GM23338 (cell line): ENCODE measurements at regions not wholly inside any gene's neighbourhood (a gene's known extent, or its start where the extent isn't known, plus 50 kb on each side); places are given as distances from the start of the nearest gene placed in this dataset.

Experiments used
- ATAC-seq: fragments of 200-7000 bp; cut with Tn5 transposase; 3 replicates; pipeline ENCODE4 v1.9.1; 2020
- DNase-seq: peaks from one replicate; pipeline ENCODE4 v3.0.0-alpha.2; 2015; ENCODE audit warnings: low spot score
- H2AFZ ChIP-seq: fragments of 200-600 bp; sonication (generic); 2 replicates; pipeline ENCODE4 v1.8.0; 2016; ENCODE audit warnings: antibody characterized with exemption, mild to moderate bottlenecking, moderate library complexity
- H3F3A ChIP-seq: fragments of 200-600 bp; sonication (generic); replicated peaks from 2 replicates; pipeline ENCODE4 v1.8.0; 2017; ENCODE audit warnings: antibody characterized with exemption, mixed run types, low read depth
- H3K27ac ChIP-seq: fragments of 200-600 bp; sonication (generic); 2 replicates; pipeline ENCODE4 v1.6.1; 2016; ENCODE audit warnings: low read depth
- H3K27me3 ChIP-seq: fragments of 200-600 bp; sonication (generic); 2 replicates; pipeline ENCODE4 v1.8.0; 2016; ENCODE audit warnings: mild to moderate bottlenecking, mixed run types, moderate library complexity; ENCODE audit not compliant: insufficient read depth
- H3K36me3 ChIP-seq: fragments of 200-600 bp; sonication (generic); 2 replicates; pipeline ENCODE4 v1.8.0; 2016; ENCODE audit warnings: mild to moderate bottlenecking; ENCODE audit not compliant: insufficient read depth
- H3K4me1 ChIP-seq: fragments of 200-600 bp; sonication (generic); 2 replicates; pipeline ENCODE4 v1.8.0; 2016; ENCODE audit warnings: mild to moderate bottlenecking, moderate library complexity; ENCODE audit not compliant: insufficient read depth
- H3K4me2 ChIP-seq: fragments of 200-600 bp; sonication (generic); 2 replicates; pipeline ENCODE4 v1.7.1; 2017; ENCODE audit warnings: mixed run types
- H3K4me3 ChIP-seq: fragments of 200-600 bp; sonication (generic); 2 replicates; pipeline ENCODE4 v1.6.1; 2016; ENCODE audit warnings: mixed run types
- H3K79me2 ChIP-seq: fragments of 200-600 bp; sonication (generic); replicated peaks from 2 replicates; pipeline ENCODE4 v1.8.0; 2017; ENCODE audit warnings: mild to moderate bottlenecking; ENCODE audit not compliant: insufficient read depth
- H3K9me2 ChIP-seq: fragments of 200-600 bp; sonication (generic); 2 replicates; pipeline ENCODE4 v1.8.0; 2017; ENCODE audit not compliant: insufficient read depth
- H4K20me1 ChIP-seq: fragments of 200-600 bp; sonication (generic); replicated peaks from 2 replicates; pipeline ENCODE4 v1.8.0; 2017; ENCODE audit warnings: mild to moderate bottlenecking; ENCODE audit not compliant: insufficient read depth
- H3K27ac Mint-ChIP-seq: 2 replicates; pipeline ENCODE4 v1.8.0; 2020; ENCODE audit warnings: inconsistent platforms, mild to moderate bottlenecking, moderate library complexity, mixed read lengths
- H3K27me3 Mint-ChIP-seq: 3 replicates; pipeline ENCODE4 v1.8.0; 2022; ENCODE audit warnings: low read depth, mild to moderate bottlenecking, moderate library complexity, mixed read lengths, inconsistent platforms; ENCODE audit not compliant: insufficient read depth, poor library complexity
- H3K36me3 Mint-ChIP-seq: 3 replicates; pipeline ENCODE4 v1.8.0; 2021; ENCODE audit warnings: low read depth, mild to moderate bottlenecking, inconsistent platforms, moderate library complexity, mixed read lengths
- H3K4me1 Mint-ChIP-seq: 3 replicates; pipeline ENCODE4 v1.8.0; 2020; ENCODE audit warnings: mild to moderate bottlenecking, inconsistent platforms, mixed read lengths
- H3K4me3 Mint-ChIP-seq: 3 replicates; pipeline ENCODE4 v1.8.0; 2021; ENCODE audit warnings: moderate library complexity, mild to moderate bottlenecking, inconsistent platforms, mixed read lengths
- H3K9me3 Mint-ChIP-seq: 3 replicates; pipeline ENCODE4 v1.8.0; 2020; ENCODE audit warnings: moderate library complexity, mild to moderate bottlenecking, inconsistent platforms, mixed read lengths
- CREB1 ChIP-seq: fragments of 250-450 bp; sonication (Bioruptor Pico); IDR thresholded peaks from 2 replicates; pipeline ENCODE4 v1.5.0; 2020; ENCODE audit warnings: low read depth, mild to moderate bottlenecking, moderate library complexity
- EZH2 ChIP-seq: fragments of 200-600 bp; sonication (generic); IDR thresholded peaks from one replicate; pipeline ENCODE4 v1.8.0; 2017; ENCODE audit warnings: antibody characterized with exemption, mild to moderate bottlenecking, low read depth; ENCODE audit not compliant: unreplicated experiment
- EZH2phosphoT487 ChIP-seq: fragments of 200-600 bp; sonication (generic); IDR thresholded peaks from one replicate; pipeline ENCODE4 v1.8.1; 2018; ENCODE audit warnings: antibody characterized with exemption; ENCODE audit not compliant: unreplicated experiment
- JUNB ChIP-seq: IDR thresholded peaks from one replicate; pipeline ENCODE4 v1.6.1; 2016; ENCODE audit warnings: antibody characterized with exemption; ENCODE audit not compliant: unreplicated experiment
- NANOG ChIP-seq: IDR thresholded peaks from 2 replicates; pipeline ENCODE4 v1.6.1; 2016; ENCODE audit warnings: antibody characterized with exemption, borderline replicate concordance
- POLR2AphosphoS5 ChIP-seq: IDR thresholded peaks from 2 replicates; pipeline ENCODE4 v1.6.1; 2016; ENCODE audit warnings: antibody characterized with exemption, low read depth
- STAT1 ChIP-seq: IDR thresholded peaks from one replicate; pipeline ENCODE4 v1.6.1; 2016; ENCODE audit warnings: antibody characterized with exemption; ENCODE audit not compliant: unreplicated experiment
- ZNF114 ChIP-seq: fragments of 250-450 bp; sonication (Bioruptor Pico); IDR thresholded peaks from 2 replicates; pipeline ENCODE4 v1.5.0; 2020; ENCODE audit warnings: mild to moderate bottlenecking, moderate library complexity
- ZNF331 ChIP-seq: fragments of 250-450 bp; sonication (Bioruptor Pico); IDR thresholded peaks from 2 replicates; pipeline ENCODE4 v1.5.0; 2020; ENCODE audit warnings: low read depth, mild to moderate bottlenecking, moderate library complexity
- TF ChIP-seq, protein P1 (sequence below): IDR thresholded peaks from 2 replicates; pipeline ENCODE4 v1.6.1; 2016; ENCODE audit warnings: antibody characterized with exemption
- TF ChIP-seq, protein P2 (sequence below): fragments of 250-450 bp; sonication (Bioruptor Pico); IDR thresholded peaks from 2 replicates; pipeline ENCODE4 v1.5.0; 2020; ENCODE audit warnings: mild to moderate bottlenecking, moderate library complexity
- TF ChIP-seq, protein P3 (sequence below), 2 experiments: fragments of 200-600 bp in 1 of 2; sonication (generic) in 1 of 2; conservative IDR thresholded peaks; 2 replicates each; pipeline versions ENCODE4 v1.5.1 to v1.6.1; 2016 to 2017; ENCODE audit warnings: antibody characterized with exemption in 2 of 2, low read depth in 2 of 2, mild to moderate bottlenecking in 2 of 2, moderate library complexity in 1 of 2
- TF ChIP-seq, protein P4 (sequence below): IDR thresholded peaks from one replicate; pipeline ENCODE4 v1.6.1; 2018; ENCODE audit warnings: antibody characterized with exemption; ENCODE audit not compliant: unreplicated experiment

DNA sequence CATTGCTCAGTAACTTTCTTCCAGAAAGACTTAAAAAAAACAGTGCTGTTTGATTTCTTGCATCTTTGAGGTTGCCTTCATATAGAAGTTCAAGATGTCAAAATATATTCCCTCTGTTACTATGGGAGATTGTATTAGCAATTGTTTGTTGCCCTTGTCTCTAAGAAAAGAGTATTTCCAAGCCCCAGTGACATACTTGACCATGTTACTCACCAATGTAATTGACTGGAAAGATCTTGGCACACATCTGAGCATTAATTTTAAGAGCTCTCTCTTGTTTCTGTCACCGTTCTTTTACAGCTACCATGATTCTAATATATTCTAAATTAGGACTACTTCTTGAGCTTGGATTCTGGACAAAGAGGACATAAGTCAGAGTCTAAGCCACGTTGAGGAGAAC, 902.7 kb upstream of the EPHA5 start:
- no peaks in the 10 kb centered on the region for H3F3A ChIP-seq
- H3K27ac ChIP-seq: no peak overlapping the region
- H3K4me1 Mint-ChIP-seq: no peaks in the 10 kb centered on the region
- no peak overlapping the region for H3K4me2 ChIP-seq
- no peaks in the 10 kb centered on the region for H3K36me3 ChIP-seq
- no peak for ATAC-seq
- no peaks in the 10 kb centered on the region for H3K4me1 ChIP-seq
- no peaks in the 10 kb centered on the region for H3K27me3 ChIP-seq
- no peak for DNase-seq
- no peaks in the 10 kb centered on the region for H3K27me3 Mint-ChIP-seq
- H3K9me2 ChIP-seq: no peaks in the 10 kb centered on the region
- no peak overlapping the region for H2AFZ ChIP-seq
- no peaks in the 10 kb centered on the region for H3K9me3 Mint-ChIP-seq
- no peak overlapping the region for H3K27ac Mint-ChIP-seq
- H4K20me1 ChIP-seq: no peaks in the 10 kb centered on the region
- TF ChIP-seq, protein P1, sequence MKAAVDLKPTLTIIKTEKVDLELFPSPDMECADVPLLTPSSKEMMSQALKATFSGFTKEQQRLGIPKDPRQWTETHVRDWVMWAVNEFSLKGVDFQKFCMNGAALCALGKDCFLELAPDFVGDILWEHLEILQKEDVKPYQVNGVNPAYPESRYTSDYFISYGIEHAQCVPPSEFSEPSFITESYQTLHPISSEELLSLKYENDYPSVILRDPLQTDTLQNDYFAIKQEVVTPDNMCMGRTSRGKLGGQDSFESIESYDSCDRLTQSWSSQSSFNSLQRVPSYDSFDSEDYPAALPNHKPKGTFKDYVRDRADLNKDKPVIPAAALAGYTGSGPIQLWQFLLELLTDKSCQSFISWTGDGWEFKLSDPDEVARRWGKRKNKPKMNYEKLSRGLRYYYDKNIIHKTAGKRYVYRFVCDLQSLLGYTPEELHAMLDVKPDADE: no peak
- TF ChIP-seq EZH2phosphoT487 (no peak), EZH2 (no peak), ZNF114 (CRISPR knock-in tag) (no peak), ZNF331 (CRISPR knock-in tag) (no peak), NANOG (no peak), STAT1 (no peak), POLR2AphosphoS5 (no peak), JUNB (no peak), CREB1 (CRISPR knock-in tag) (no peak)
- TF ChIP-seq, protein P2, sequence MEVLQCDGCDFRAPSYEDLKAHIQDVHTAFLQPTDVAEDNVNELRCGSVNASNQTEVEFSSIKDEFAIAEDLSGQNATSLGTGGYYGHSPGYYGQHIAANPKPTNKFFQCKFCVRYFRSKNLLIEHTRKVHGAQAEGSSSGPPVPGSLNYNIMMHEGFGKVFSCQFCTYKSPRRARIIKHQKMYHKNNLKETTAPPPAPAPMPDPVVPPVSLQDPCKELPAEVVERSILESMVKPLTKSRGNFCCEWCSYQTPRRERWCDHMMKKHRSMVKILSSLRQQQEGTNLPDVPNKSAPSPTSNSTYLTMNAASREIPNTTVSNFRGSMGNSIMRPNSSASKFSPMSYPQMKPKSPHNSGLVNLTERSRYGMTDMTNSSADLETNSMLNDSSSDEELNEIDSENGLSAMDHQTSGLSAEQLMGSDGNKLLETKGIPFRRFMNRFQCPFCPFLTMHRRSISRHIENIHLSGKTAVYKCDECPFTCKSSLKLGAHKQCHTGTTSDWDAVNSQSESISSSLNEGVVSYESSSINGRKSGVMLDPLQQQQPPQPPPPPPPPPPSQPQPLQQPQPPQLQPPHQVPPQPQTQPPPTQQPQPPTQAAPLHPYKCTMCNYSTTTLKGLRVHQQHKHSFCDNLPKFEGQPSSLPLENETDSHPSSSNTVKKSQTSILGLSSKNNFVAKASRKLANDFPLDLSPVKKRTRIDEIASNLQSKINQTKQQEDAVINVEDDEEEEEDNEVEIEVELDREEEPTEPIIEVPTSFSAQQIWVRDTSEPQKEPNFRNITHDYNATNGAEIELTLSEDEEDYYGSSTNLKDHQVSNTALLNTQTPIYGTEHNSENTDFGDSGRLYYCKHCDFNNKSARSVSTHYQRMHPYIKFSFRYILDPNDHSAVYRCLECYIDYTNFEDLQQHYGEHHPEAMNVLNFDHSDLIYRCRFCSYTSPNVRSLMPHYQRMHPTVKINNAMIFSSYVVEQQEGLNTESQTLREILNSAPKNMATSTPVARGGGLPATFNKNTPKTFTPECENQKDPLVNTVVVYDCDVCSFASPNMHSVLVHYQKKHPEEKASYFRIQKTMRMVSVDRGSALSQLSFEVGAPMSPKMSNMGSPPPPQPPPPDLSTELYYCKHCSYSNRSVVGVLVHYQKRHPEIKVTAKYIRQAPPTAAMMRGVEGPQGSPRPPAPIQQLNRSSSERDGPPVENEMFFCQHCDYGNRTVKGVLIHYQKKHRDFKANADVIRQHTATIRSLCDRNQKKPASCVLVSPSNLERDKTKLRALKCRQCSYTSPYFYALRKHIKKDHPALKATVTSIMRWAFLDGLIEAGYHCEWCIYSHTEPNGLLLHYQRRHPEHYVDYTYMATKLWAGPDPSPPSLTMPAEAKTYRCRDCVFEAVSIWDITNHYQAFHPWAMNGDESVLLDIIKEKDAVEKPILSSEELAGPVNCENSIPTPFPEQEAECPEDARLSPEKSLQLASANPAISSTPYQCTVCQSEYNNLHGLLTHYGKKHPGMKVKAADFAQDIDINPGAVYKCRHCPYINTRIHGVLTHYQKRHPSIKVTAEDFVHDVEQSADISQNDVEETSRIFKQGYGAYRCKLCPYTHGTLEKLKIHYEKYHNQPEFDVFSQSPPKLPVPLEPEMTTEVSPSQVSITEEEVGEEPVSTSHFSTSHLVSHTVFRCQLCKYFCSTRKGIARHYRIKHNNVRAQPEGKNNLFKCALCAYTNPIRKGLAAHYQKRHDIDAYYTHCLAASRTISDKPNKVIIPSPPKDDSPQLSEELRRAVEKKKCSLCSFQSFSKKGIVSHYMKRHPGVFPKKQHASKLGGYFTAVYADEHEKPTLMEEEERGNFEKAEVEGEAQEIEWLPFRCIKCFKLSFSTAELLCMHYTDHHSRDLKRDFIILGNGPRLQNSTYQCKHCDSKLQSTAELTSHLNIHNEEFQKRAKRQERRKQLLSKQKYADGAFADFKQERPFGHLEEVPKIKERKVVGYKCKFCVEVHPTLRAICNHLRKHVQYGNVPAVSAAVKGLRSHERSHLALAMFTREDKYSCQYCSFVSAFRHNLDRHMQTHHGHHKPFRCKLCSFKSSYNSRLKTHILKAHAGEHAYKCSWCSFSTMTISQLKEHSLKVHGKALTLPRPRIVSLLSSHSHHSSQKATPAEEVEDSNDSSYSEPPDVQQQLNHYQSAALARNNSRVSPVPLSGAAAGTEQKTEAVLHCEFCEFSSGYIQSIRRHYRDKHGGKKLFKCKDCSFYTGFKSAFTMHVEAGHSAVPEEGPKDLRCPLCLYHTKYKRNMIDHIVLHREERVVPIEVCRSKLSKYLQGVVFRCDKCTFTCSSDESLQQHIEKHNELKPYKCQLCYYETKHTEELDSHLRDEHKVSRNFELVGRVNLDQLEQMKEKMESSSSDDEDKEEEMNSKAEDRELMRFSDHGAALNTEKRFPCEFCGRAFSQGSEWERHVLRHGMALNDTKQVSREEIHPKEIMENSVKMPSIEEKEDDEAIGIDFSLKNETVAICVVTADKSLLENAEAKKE (CRISPR knock-in tag): no peak
- TF ChIP-seq, protein P3, sequence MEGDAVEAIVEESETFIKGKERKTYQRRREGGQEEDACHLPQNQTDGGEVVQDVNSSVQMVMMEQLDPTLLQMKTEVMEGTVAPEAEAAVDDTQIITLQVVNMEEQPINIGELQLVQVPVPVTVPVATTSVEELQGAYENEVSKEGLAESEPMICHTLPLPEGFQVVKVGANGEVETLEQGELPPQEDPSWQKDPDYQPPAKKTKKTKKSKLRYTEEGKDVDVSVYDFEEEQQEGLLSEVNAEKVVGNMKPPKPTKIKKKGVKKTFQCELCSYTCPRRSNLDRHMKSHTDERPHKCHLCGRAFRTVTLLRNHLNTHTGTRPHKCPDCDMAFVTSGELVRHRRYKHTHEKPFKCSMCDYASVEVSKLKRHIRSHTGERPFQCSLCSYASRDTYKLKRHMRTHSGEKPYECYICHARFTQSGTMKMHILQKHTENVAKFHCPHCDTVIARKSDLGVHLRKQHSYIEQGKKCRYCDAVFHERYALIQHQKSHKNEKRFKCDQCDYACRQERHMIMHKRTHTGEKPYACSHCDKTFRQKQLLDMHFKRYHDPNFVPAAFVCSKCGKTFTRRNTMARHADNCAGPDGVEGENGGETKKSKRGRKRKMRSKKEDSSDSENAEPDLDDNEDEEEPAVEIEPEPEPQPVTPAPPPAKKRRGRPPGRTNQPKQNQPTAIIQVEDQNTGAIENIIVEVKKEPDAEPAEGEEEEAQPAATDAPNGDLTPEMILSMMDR (conservative IDR thresholded peaks at IDR 0.05; ENCODE audit: low read depth in 2 of 2): no peak
- TF ChIP-seq, protein P4, sequence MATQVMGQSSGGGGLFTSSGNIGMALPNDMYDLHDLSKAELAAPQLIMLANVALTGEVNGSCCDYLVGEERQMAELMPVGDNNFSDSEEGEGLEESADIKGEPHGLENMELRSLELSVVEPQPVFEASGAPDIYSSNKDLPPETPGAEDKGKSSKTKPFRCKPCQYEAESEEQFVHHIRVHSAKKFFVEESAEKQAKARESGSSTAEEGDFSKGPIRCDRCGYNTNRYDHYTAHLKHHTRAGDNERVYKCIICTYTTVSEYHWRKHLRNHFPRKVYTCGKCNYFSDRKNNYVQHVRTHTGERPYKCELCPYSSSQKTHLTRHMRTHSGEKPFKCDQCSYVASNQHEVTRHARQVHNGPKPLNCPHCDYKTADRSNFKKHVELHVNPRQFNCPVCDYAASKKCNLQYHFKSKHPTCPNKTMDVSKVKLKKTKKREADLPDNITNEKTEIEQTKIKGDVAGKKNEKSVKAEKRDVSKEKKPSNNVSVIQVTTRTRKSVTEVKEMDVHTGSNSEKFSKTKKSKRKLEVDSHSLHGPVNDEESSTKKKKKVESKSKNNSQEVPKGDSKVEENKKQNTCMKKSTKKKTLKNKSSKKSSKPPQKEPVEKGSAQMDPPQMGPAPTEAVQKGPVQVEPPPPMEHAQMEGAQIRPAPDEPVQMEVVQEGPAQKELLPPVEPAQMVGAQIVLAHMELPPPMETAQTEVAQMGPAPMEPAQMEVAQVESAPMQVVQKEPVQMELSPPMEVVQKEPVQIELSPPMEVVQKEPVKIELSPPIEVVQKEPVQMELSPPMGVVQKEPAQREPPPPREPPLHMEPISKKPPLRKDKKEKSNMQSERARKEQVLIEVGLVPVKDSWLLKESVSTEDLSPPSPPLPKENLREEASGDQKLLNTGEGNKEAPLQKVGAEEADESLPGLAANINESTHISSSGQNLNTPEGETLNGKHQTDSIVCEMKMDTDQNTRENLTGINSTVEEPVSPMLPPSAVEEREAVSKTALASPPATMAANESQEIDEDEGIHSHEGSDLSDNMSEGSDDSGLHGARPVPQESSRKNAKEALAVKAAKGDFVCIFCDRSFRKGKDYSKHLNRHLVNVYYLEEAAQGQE: no peak
- H3K36me3 Mint-ChIP-seq: no peaks in the 10 kb centered on the region
- H3K79me2 ChIP-seq: no peaks in the 10 kb centered on the region
- H3K4me3 ChIP-seq: no peak overlapping the region
- H3K4me3 Mint-ChIP-seq: no peak overlapping the region
